ENCODE measurements at regions not wholly inside any gene's neighbourhood (a gene's known extent, or its start where the extent isn't known, plus 50 kb on each side); places are given as distances from the start of the nearest gene placed in this dataset.

DNA sequence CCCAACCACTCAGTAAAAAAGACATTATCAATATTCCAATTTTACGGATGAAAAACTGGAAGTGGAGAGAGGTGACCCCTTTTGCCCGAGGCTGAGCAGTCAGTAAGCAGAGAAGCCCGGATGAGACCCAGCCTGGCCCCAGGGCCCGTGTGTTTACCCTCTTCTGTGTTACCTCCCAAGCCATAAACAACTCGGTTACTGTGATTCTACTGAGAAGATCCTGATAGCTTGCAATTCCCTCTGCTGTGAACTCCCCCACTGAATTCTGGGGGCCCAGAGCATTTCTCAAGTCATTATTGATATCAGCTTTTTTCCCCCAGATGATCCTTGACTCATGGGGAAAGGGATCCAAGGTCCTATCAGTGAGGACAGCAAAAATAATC lies 482.6 kb upstream of the ERCC4 start:
- TF ChIP-seq POLR2A (IDR thresholded peaks at IDR 0.05): no peak
- TF ChIP-seq, protein P1, sequence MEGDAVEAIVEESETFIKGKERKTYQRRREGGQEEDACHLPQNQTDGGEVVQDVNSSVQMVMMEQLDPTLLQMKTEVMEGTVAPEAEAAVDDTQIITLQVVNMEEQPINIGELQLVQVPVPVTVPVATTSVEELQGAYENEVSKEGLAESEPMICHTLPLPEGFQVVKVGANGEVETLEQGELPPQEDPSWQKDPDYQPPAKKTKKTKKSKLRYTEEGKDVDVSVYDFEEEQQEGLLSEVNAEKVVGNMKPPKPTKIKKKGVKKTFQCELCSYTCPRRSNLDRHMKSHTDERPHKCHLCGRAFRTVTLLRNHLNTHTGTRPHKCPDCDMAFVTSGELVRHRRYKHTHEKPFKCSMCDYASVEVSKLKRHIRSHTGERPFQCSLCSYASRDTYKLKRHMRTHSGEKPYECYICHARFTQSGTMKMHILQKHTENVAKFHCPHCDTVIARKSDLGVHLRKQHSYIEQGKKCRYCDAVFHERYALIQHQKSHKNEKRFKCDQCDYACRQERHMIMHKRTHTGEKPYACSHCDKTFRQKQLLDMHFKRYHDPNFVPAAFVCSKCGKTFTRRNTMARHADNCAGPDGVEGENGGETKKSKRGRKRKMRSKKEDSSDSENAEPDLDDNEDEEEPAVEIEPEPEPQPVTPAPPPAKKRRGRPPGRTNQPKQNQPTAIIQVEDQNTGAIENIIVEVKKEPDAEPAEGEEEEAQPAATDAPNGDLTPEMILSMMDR (IDR thresholded peaks at IDR 0.05): no peak
- TF ChIP-seq EP300 (IDR thresholded peaks at IDR 0.05): no peak
- no peak for TF ChIP-seq POLR2AphosphoS5 (IDR thresholded peaks at IDR 0.05)

Measured in stomach (tissue), 4 donors.